Neural progenitor cell (in vitro differentiated cells): ENCODE measurements at regions not wholly inside any gene's neighbourhood (a gene's known extent, or its start where the extent isn't known, plus 50 kb on each side); places are given as distances from the start of the nearest gene placed in this dataset.

Experiments
- DNase-seq: peaks from one replicate; pipeline ENCODE4 v3.0.0-alpha.2; 2016; ENCODE audit warnings: low spot score
- H2AFZ ChIP-seq: fragments of 200-600 bp; sonication (generic); replicated peaks from 2 replicates; pipeline ENCODE4 v1.6.1; 2016; ENCODE audit warnings: antibody characterized with exemption
- H3F3A ChIP-seq: fragments of 200-600 bp; sonication (generic); 2 replicates; pipeline ENCODE4 v1.6.1; 2016; ENCODE audit warnings: antibody characterized with exemption, low read depth
- H3K27ac ChIP-seq: fragments of 200-600 bp; sonication (generic); 2 replicates; pipeline ENCODE4 v1.5.1; 2016; ENCODE audit warnings: mild to moderate bottlenecking
- H3K27me3 ChIP-seq: fragments of 200-600 bp; sonication (generic); 2 replicates; pipeline ENCODE4 v1.6.1; 2016; ENCODE audit warnings: mild to moderate bottlenecking, moderate library complexity
- H3K36me3 ChIP-seq: fragments of 200-600 bp; sonication (generic); 2 replicates; pipeline ENCODE4 v1.5.1; 2016
- H3K4me1 ChIP-seq: fragments of 200-600 bp; sonication (generic); 2 replicates; pipeline ENCODE4 v1.6.1; 2016; ENCODE audit warnings: mixed run types
- H3K4me2 ChIP-seq: fragments of 200-600 bp; sonication (generic); 2 replicates; pipeline ENCODE4 v1.6.1; 2016
- H3K4me3 ChIP-seq: fragments of 200-600 bp; sonication (generic); 2 replicates; pipeline ENCODE4 v1.5.1; 2016
- H3K79me2 ChIP-seq: fragments of 200-600 bp; sonication (generic); 2 replicates; pipeline ENCODE4 v1.6.1; 2016; ENCODE audit warnings: low read depth
- H3K9ac ChIP-seq: fragments of 200-600 bp; sonication (generic); 2 replicates; pipeline ENCODE4 v1.6.1; 2016
- H3K9me3 ChIP-seq: fragments of 200-600 bp; sonication (generic); 2 replicates; pipeline ENCODE4 v1.5.1; 2016; ENCODE audit warnings: low read depth
- H4K20me1 ChIP-seq: fragments of 200-600 bp; sonication (generic); 2 replicates; pipeline ENCODE4 v1.6.1; 2016; ENCODE audit warnings: low read depth
- H3K27ac Mint-ChIP-seq: 3 replicates; pipeline ENCODE4 v1.8.0; 2021; ENCODE audit warnings: mixed read lengths
- H3K27me3 Mint-ChIP-seq: 2 replicates; pipeline ENCODE4 v1.8.0; 2022; ENCODE audit warnings: low read depth, mild to moderate bottlenecking, inconsistent platforms, moderate library complexity, mixed read lengths; ENCODE audit not compliant: insufficient read depth
- H3K36me3 Mint-ChIP-seq: 3 replicates; pipeline ENCODE4 v1.8.0; 2021; ENCODE audit warnings: mixed read lengths
- H3K4me1 Mint-ChIP-seq: 3 replicates; pipeline ENCODE4 v1.8.0; 2021; ENCODE audit warnings: mixed read lengths
- H3K4me3 Mint-ChIP-seq: 3 replicates; pipeline ENCODE4 v1.8.0; 2021; ENCODE audit warnings: mild to moderate bottlenecking, moderate library complexity, mixed read lengths
- H3K9me3 Mint-ChIP-seq: 3 replicates; pipeline ENCODE4 v1.8.0; 2020; ENCODE audit warnings: mixed read lengths
- EZH2 ChIP-seq: fragments of 200-600 bp; sonication (generic); IDR thresholded peaks from 2 replicates; pipeline ENCODE4 v1.6.1; 2017; ENCODE audit warnings: antibody characterized with exemption, mild to moderate bottlenecking, moderate library complexity
- EZH2phosphoT487 ChIP-seq: fragments of 200-600 bp; sonication (generic); IDR thresholded peaks from 2 replicates; pipeline ENCODE4 v1.6.1; 2017; ENCODE audit warnings: antibody characterized with exemption
- TF ChIP-seq, protein P1 (sequence below): fragments of 200-600 bp; sonication (generic); IDR thresholded peaks from 2 replicates; pipeline ENCODE4 v1.5.1; 2017; ENCODE audit warnings: antibody characterized with exemption, mild to moderate bottlenecking

GRCh38 chr2:174690026-174690425, 74.2 kb downstream of the CHRNA1 start:
- no peak overlapping the region for H3K4me3 Mint-ChIP-seq
- H3K4me3 ChIP-seq = no peak overlapping the region
- no peaks in the 10 kb centered on the region for H3K79me2 ChIP-seq
- no peak overlapping the region for H2AFZ ChIP-seq
- TF ChIP-seq, protein P1, sequence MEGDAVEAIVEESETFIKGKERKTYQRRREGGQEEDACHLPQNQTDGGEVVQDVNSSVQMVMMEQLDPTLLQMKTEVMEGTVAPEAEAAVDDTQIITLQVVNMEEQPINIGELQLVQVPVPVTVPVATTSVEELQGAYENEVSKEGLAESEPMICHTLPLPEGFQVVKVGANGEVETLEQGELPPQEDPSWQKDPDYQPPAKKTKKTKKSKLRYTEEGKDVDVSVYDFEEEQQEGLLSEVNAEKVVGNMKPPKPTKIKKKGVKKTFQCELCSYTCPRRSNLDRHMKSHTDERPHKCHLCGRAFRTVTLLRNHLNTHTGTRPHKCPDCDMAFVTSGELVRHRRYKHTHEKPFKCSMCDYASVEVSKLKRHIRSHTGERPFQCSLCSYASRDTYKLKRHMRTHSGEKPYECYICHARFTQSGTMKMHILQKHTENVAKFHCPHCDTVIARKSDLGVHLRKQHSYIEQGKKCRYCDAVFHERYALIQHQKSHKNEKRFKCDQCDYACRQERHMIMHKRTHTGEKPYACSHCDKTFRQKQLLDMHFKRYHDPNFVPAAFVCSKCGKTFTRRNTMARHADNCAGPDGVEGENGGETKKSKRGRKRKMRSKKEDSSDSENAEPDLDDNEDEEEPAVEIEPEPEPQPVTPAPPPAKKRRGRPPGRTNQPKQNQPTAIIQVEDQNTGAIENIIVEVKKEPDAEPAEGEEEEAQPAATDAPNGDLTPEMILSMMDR = no peak
- TF ChIP-seq EZH2phosphoT487 (no peak), EZH2 (no peak)
- peaks cover 8% of the 10 kb centered on the region for H3K4me1 ChIP-seq
- H3K9me3 ChIP-seq = no peaks in the 10 kb centered on the region
- no peaks in the 10 kb centered on the region for H3K4me1 Mint-ChIP-seq
- no peak overlapping the region for H3K9ac ChIP-seq
- no peaks in the 10 kb centered on the region for H3K36me3 Mint-ChIP-seq
- DNase-seq = no peak
- H3K27me3 Mint-ChIP-seq = peaks cover 7% of the 10 kb centered on the region
- no peak overlapping the region for H3K27ac ChIP-seq
- no peak overlapping the region for H3K4me2 ChIP-seq
- H3K27ac Mint-ChIP-seq = no peak overlapping the region
- peaks cover 10% of the 10 kb centered on the region for H3K27me3 ChIP-seq
- H3K9me3 Mint-ChIP-seq = peaks cover 2% of the 10 kb centered on the region
- H3F3A ChIP-seq = peaks cover 3% of the 10 kb centered on the region
- no peaks in the 10 kb centered on the region for H3K36me3 ChIP-seq
- no peaks in the 10 kb centered on the region for H4K20me1 ChIP-seq

- Histone ChIP-seq H3K27me3 (peaks cover 29% of the 10 kb centered on the region), H3K27ac (no peak overlapping the region), H3K79me2 (no peaks in the 10 kb centered on the region), H3K4me3 (no peak overlapping the region), H3K4me1 (peaks cover 11% of the 10 kb centered on the region), H2AFZ (no peak overlapping the region), H3K36me3 (no peaks in the 10 kb centered on the region), H3K4me2 (no peak overlapping the region), H3K9me3 (no peaks in the 10 kb centered on the region), H3F3A (peaks cover 11% of the 10 kb centered on the region), H3K9ac (no peak overlapping the region), H4K20me1 (no peaks in the 10 kb centered on the region)
- H3K9me3 Mint-ChIP-seq = peaks cover 2% of the 10 kb centered on the region
- no peak for DNase-seq
- H3K4me3 Mint-ChIP-seq = no peak overlapping the region
- TF ChIP-seq, protein P1 = peak; percentile 38
- no peak for TF ChIP-seq EZH2phosphoT487
- H3K27ac Mint-ChIP-seq = no peak overlapping the region
- peaks cover 13% of the 10 kb centered on the region for H3K27me3 Mint-ChIP-seq
- peaks cover 1% of the 10 kb centered on the region for H3K36me3 Mint-ChIP-seq
- peaks cover 11% of the 10 kb centered on the region for H3K4me1 Mint-ChIP-seq
Observed at GRCh38 chr2:174688079-174688478, 76.2 kb downstream of the CHRNA1 start.

DNA sequence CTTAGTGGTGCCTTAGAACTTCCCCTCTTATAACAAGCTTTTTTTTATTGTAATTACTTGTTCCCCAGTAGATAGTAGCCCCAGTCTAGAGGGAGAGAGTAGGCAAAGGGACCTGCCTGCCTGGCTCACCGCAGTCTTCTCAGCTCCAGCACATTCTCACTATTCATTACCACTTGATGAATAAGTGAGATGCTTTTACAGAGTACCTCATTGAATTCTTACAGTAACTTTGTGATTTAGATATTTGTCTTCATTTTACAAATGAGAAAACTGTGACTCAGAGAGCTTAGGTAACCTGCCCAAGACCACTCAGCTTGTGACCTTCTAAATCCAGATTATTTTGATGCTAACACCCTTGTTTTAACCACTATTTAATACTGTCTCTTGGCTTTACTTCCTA, 77.8 kb downstream of the CHRNA1 start:
- Histone ChIP-seq H3K4me3 (no peak overlapping the region), H3K9me3 (no peaks in the 10 kb centered on the region), H3K4me1 (peaks cover 16% of the 10 kb centered on the region), H3F3A (peaks cover 13% of the 10 kb centered on the region), H3K9ac (no peak overlapping the region), H3K4me2 (no peak overlapping the region), H4K20me1 (no peaks in the 10 kb centered on the region), H3K79me2 (peaks cover 1% of the 10 kb centered on the region), H3K36me3 (no peaks in the 10 kb centered on the region), H3K27me3 (peaks cover 39% of the 10 kb centered on the region), H3K27ac (no peak overlapping the region), H2AFZ (no peak overlapping the region)
- Mint-ChIP-seq H3K27ac (no peak overlapping the region), H3K4me1 (peaks cover 14% of the 10 kb centered on the region), H3K27me3 (peaks cover 11% of the 10 kb centered on the region), H3K36me3 (peaks cover 1% of the 10 kb centered on the region), H3K4me3 (no peak overlapping the region), H3K9me3 (no peaks in the 10 kb centered on the region)
- no peak for DNase-seq
- TF ChIP-seq EZH2 = no peak
- no peak for TF ChIP-seq EZH2phosphoT487
- TF ChIP-seq, protein P1 = no peak
